NCI-H2107 (cell line): ENCODE measurements at regions not wholly inside any gene's neighbourhood (a gene's known extent, or its start where the extent isn't known, plus 50 kb on each side); places are given as distances from the start of the nearest gene placed in this dataset.

Experiments used
- DNase-seq: peaks from one replicate; lab custom pipeline; 2025; lab: John Stamatoyannopoulos, UW

DNA sequence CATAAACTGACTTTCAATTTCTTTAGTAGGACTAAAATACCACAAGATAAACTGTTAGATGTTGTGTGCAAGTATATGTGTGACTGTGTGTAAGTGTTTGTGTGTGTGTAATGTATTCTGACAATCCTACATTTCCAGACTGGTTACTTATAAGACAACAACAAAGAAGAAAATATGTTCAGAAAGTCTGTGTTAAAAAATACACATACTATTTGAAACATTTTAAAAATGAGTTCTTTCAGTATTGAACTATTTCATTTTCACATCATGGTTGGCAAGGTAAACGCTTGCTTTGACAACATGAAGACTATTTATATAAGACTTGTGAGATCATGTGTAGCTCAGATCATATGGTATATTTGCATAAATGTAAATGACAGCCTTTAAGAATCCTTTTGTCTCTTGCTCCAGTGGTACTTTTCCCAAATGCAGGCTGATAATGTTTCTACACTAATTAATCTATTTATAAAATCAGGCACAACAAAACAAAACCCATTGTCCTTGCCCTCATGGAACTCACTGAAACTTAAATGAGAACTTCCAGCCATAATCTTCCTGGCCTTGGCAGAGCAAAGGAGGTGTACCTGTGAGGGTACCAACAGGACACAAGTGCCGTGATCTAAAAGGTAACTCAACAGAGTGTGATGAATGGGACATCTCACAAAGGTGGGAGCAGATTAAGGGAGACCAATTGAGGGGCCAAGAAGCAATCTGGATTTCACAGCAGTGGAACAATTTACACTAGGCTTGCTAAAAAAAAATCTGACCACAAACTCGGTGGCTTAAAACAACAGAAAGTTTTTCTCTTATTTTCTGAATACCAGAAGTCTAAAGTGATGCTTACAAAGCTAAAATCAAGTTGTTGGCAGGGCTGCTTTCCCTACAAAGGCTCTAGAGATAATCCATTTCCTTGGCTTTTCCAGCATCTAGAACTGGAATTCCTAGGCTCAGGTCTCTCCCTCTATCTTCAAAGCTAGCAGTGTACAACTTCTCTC, 349.0 kb downstream of the TBC1D4 start:
- no peak for DNase-seq

DNA sequence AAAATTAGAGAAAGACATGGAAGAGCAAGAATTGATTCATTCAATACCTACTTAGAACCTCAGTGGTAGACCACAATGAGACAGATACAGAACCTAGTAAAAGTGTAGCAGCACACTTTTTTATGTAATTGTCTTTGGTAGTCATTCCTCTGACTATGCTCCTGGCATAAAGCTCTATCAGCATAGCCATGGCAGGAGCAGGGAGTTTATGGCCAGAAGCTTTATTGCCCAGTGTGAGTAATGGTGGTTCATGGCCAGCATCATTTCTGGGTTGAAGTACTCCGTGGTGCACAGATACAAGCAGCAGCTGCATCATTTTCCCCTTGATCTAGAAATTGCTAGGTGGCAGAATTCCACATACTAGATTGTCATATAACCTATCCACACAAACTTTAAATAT, 352.6 kb downstream of the TBC1D4 start:
- DNase-seq, result no peak

DNA sequence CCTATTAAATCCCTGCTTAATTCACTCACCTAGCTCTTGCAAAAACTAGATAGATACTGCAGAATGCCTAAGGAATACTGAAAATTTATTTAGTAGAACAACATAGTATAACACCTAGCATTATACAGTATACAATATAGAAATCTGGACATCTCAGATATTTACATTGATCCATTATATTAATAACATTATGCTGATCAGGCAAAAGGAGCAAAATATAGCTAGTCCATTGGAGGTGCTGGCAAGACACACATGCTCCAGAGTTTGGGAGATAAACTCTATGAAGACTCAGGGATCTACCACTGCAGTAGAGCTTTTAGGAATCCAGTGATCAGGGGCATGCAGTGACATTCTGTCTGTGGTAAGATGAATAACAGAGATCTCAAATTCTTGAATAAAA, 357.6 kb downstream of the TBC1D4 start:
- no peak for DNase-seq

- no peak for DNase-seq
These were observed 358.5 kb downstream of the TBC1D4 start for GRCh38 chr13:75123428-75123827.

DNA sequence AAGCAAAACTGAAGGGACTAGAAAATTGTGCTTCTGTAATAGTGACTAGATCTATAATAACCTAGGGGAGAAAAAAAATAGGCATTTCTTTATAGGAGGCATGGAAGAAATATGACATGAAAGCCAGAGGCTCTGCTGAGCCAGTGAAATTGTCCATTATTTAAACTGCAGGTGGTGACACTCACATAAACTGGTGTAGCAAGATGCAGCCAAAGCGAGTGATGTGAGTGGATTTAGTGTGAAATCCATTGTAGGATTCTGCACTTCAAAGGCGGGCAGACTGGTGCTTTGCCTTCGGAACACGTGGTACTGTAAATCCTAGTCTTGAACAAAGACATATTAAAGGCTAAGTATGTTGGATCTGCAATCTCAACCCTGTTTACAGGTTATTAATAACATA, 361.9 kb downstream of the TBC1D4 start:
- no peak for DNase-seq

GRCh38 chr13:75115171-75115570, 366.8 kb downstream of the TBC1D4 start:
- no peak for DNase-seq

GRCh38 chr13:75103976-75104375, 378.0 kb downstream of the TBC1D4 start:
- no peak for DNase-seq

DNA sequence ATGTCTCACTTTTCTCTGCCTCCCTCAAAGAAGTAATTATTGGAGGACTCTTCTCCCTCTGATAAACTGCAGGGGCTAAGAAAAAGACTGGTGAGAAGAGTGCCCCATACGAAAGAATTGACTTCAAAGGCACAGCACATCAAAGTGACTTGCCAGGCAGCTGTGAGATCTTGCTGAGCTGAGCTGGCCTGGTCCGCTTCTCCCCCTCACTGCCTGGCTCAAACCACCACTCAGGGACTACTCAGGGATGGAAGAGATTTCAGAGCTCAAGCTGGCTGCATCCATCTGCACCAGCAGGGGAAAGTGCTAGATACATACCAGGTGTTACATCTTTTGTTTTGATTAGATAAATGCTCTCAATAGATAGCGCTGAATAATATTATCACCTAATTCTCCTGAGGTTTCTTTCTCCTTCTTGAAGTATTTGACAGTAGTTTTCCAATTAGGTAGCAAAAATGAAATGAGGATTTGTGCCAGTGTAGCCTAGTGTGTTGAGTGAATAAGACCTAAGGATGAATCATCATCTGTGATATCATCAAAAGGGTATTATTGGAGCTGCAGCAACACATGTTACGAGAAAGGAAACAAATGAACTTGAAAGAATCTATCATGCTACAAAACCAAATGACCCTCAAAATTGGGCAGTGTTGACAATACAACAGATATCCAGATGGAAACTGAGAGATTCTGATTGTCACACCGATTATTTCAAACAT, 379.8 kb downstream of the TBC1D4 start:
- no peak for DNase-seq

DNA sequence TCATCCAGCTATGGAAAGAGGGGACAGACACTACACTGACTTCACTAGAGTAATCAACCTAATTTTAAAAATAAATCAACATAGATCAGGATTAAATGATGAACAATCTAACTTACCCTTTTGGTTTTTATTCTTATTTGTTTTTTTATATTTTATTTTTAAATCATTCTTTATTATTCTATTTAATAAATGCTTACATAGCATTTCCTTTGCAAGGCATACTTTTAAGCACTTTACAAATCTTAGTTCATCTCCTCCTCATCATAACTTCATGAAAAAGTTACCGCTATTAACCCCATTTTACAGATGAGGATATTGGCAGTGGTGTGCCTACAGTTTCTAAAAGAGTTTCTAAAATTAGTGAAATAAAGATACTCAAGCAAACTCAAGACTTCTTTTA, 380.6 kb downstream of the TBC1D4 start:
- DNase-seq, result no peak

DNA sequence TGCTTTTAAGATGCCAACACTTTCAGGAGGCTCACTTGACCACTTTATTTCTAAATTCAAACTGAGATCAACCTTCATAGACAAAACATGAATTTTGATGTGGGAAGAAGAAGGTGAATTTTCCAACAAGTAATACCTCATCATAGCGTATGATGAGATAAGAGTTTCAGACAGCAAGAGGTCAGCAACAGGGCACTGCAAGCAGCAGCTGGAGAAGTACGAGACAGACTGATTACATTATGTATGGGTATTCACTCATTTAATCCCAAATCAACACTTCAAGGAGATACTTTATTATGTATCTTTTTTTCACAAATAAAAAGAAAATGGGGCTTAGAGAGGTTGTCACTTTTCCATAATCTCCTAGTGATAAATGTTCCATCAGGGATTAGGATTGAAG, 389.8 kb downstream of the TBC1D4 start:
- DNase-seq, result no peak

GRCh38 chr13:75091718-75092117, 390.3 kb downstream of the TBC1D4 start:
- no peak for DNase-seq

DNA sequence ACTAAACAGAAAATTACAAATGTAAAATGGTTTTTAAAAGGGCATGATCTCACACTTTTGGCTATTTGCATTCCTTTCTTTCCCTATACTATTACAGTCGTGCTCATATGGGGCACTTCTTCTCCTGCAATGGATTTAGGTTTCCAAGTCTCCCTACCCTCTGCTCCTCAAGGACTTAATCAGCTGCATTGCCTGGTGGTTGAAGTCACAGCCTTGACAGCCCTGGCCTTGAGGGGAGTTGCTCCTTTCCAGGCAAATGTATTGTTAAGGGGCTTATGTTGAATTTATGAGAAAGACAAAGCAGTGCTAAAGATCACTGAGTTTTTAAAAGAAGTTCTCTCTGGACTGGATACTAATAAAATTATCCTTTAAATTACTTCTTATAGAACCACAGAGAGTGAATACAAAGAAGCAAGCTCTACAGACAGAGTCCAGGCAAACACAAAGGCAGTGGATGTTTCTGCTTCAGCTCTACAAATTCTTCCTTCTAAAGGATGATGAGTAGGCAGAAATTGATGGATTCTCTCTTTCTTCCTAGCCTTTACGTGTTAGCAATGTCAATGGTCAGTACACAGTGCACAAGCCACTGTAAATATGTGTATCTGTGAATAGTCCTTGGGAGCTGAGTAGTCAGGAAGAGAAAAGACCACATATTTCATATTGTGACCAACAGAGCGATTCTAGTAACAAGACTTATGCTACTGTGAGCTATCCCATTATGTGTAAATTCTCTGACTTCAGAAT, 390.9 kb downstream of the TBC1D4 start:
- DNase-seq, result no peak

- no peak for DNase-seq
These were observed 393.1 kb downstream of the TBC1D4 start for GRCh38 chr13:75088915-75089314.

DNA sequence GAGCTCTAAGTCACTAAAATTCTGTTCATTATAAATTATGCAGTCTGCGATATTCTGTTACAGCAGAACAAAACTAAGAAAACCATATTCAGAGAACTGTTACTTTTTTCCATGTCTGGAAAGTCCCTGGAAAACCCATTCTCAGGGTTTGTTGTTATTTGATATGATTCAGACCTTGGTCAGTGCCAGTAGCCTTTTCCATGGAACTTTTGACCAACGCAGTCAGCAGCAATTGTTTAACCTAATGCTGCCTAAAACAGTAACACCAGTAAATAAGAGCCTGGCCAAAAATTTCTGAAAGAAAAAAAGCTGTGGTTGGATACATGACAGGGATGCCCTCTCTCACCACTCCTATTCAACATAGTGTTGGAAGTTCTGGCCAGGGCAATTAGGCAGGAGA, 402.7 kb downstream of the TBC1D4 start:
- no peak for DNase-seq

GRCh38 chr13:75076476-75076875, 405.5 kb downstream of the TBC1D4 start:
- no peak for DNase-seq

GRCh38 chr13:75073786-75074185, 408.2 kb downstream of the TBC1D4 start:
- no peak for DNase-seq

GRCh38 chr13:75072891-75073290, 409.1 kb downstream of the TBC1D4 start:
- no peak for DNase-seq

DNA sequence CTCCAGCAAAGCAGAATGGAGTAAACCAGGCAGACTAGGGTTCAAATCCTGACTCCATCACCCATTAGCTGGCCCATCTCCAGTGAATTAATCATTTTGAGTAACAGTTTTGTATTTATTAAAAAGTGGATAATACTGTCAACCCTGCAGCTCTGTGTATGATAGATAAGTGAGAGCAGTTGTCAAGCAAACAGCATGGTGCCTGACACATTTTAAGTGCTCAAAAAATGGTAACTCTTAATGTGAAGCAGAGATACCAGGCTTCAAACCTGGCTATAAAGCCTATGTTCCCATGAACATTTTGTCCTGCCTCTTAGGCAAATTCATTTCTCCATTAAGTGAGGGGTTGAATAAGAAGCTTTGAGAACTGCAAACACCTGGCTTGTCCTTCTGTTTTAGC, 409.6 kb downstream of the TBC1D4 start:
- no peak for DNase-seq

DNA sequence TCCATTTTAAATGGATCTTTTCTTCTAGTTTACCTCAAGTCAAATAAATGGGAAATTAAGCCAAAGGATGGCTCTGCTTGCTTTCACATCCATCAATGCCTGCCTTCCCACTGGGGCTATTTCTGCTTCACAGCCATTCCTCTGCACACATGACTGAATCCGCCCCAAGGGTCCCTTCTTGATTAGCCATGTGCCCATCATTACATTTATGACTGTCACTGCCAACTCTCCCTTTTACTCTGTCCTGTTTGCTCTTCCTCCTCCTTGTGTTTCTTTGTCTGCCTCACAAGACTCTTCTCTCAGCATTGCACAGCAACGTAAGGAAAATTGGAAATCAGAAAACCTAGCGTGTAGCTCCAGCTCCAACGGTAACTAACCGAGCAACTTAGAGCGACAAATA, 410.2 kb downstream of the TBC1D4 start:
- DNase-seq, result no peak

- DNase-seq, result no peak
These were observed 410.6 kb downstream of the TBC1D4 start for GRCh38 chr13:75071395-75071794.

DNA sequence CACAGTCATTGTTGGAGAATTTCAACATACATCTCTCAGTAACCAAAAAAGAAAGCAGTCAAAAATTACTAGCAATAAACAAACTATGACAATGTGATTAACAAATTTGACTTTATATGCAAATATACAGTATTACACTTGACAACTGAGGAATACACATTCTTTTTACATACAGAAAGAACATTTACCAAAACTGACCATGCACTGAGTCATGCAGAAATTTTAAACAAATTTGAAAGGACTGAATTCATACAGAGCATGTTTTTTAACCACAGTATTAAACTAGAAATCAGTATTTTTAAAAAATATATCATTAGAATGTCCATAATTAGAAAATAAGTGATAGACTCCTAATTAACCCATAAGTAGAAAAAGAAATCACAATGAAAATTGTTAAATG, 420.1 kb downstream of the TBC1D4 start:
- DNase-seq, result no peak

DNA sequence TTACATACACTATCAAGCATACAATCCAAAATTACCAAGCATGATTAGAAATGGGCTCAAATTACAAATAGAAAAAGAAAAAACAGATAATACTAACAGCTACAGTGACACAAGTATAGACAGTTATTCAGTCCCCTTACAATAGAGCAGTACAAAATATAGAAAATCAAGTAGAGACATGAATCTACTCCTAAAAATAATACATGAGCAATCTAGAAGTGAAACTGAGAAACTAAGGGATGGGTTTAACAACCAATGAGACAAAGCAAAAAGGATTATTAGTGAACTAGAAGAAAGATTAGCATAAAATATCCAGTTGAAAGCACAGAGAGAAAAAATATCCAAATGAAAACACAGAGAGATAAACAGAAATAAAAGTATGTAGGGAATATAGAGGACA, 426.7 kb downstream of the TBC1D4 start:
- DNase-seq, result no peak

DNA sequence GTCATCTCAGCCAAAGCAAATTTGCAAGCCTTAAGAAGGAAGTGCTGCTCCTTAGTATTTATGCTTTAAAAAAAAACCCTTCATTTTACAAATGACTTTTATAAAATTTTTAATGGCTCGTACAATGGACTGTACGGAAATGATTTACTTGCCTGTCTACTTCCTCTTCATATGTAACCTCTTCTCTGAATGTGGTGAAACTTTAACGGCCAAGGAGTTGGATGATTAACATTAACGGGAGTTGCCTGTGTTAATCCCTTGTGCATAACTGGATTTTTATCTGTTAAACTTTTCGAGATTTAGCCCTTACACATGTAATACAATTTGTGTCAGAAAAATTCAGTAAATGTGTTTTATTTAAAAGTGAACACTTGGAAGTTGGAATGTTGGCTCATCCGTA, 429.4 kb downstream of the TBC1D4 start:
- no peak for DNase-seq
